Neural cell (in vitro differentiated cells): ENCODE measurements at regions not wholly inside any gene's neighbourhood (a gene's known extent, or its start where the extent isn't known, plus 50 kb on each side); places are given as distances from the start of the nearest gene placed in this dataset.

Experiments
- H2AFZ ChIP-seq: fragments of 200-600, 300-800 bp; sonication (generic), shearing (Covaris generic); 2 replicates; pipeline ENCODE4 v1.6.0; 2014; ENCODE audit warnings: low read depth, mild to moderate bottlenecking, antibody characterized with exemption, low read length, moderate library complexity
- H3F3A ChIP-seq: fragments of 200-600 bp; shearing (Covaris generic); 2 replicates; pipeline ENCODE4 v1.6.1; 2016; ENCODE audit warnings: mild to moderate bottlenecking, moderate library complexity, mixed read lengths, antibody characterized with exemption, low read length; ENCODE audit not compliant: insufficient read depth, poor library complexity, severe bottlenecking
- H3K27ac ChIP-seq: fragments of 200-600, 300-800 bp; sonication (generic), shearing (Covaris generic); 2 replicates; pipeline ENCODE4 v1.5.1; 2014; ENCODE audit warnings: mild to moderate bottlenecking, low read length, moderate library complexity
- H3K27me3 ChIP-seq: fragments of 300-800, 200-600 bp; sonication (generic), shearing (Covaris generic); 2 replicates; pipeline ENCODE4 v1.6.0; 2014; ENCODE audit warnings: mild to moderate bottlenecking, low read depth, low read length, moderate library complexity; ENCODE audit not compliant: insufficient read depth
- H3K36me3 ChIP-seq: fragments of 300-800, 200-600 bp; sonication (generic), shearing (Covaris generic); 2 replicates; pipeline ENCODE4 v1.5.1; 2014; ENCODE audit warnings: mild to moderate bottlenecking, antibody characterized with exemption, low read length, moderate library complexity; ENCODE audit not compliant: insufficient read depth
- H3K4me2 ChIP-seq: fragments of 300-800, 200-600 bp; sonication (generic), shearing (Covaris generic); 2 replicates; pipeline ENCODE4 v1.6.0; 2014; ENCODE audit warnings: mild to moderate bottlenecking, low read length
- H3K4me3 ChIP-seq: fragments of 300-800, 200-600 bp; sonication (generic), shearing (Covaris generic); 2 replicates; pipeline ENCODE4 v1.5.1; 2014; ENCODE audit warnings: mild to moderate bottlenecking, low read length, moderate library complexity
- H3K79me2 ChIP-seq: fragments of 200-600 bp; shearing (Covaris generic); replicated peaks from 2 replicates; pipeline ENCODE4 v1.6.0; 2014; ENCODE audit warnings: mild to moderate bottlenecking, low read length, moderate library complexity; ENCODE audit not compliant: insufficient read depth
- H3K9ac ChIP-seq: fragments of 300-800, 200-600 bp; sonication (generic), shearing (Covaris generic); 2 replicates; pipeline ENCODE4 v1.6.1; 2016; ENCODE audit warnings: mild to moderate bottlenecking, low read length, mixed read lengths
- H3K9me2 ChIP-seq: fragments of 200-600 bp; shearing (Covaris generic); 2 replicates; pipeline ENCODE4 v1.6.1; 2016; ENCODE audit warnings: mild to moderate bottlenecking, low read length, mixed read lengths; ENCODE audit not compliant: insufficient read depth
- H3K9me3 ChIP-seq: fragments of 200-600, 300-800 bp; sonication (generic), shearing (Covaris generic); 2 replicates; pipeline ENCODE4 v1.6.1; 2016; ENCODE audit warnings: mild to moderate bottlenecking, mixed run types, low read length, moderate library complexity, mixed read lengths
- H4K20me1 ChIP-seq: fragments of 200-600 bp; shearing (Covaris generic); 2 replicates; pipeline ENCODE4 v1.6.1; 2016; ENCODE audit warnings: mild to moderate bottlenecking, mixed run types; ENCODE audit not compliant: insufficient read depth
- EP300 ChIP-seq: fragments of 450-650 bp; conservative IDR thresholded peaks from 2 replicates; pipeline ENCODE4 v1.6.1; 2014; ENCODE audit warnings: antibody characterized with exemption, mild to moderate bottlenecking, moderate library complexity; ENCODE audit not compliant: poor library complexity, severe bottlenecking
- EZH2 ChIP-seq: fragments of 200-600, 300-800 bp; shearing (Covaris generic), sonication (generic); IDR thresholded peaks from 2 replicates; pipeline ENCODE4 v1.6.1; 2014; ENCODE audit warnings: antibody characterized with exemption, low read length, borderline replicate concordance, mild to moderate bottlenecking; ENCODE audit not compliant: insufficient read depth, poor library complexity, severe bottlenecking
- MXI1 ChIP-seq: fragments of 450-650 bp; conservative IDR thresholded peaks from 2 replicates; pipeline ENCODE4 v1.6.1; 2014; ENCODE audit warnings: antibody characterized with exemption, mild to moderate bottlenecking; ENCODE audit not compliant: poor library complexity, severe bottlenecking
- POLR2AphosphoS5 ChIP-seq: IDR thresholded peaks from 2 replicates; pipeline ENCODE4 v1.6.1; 2012
- RAD21 ChIP-seq: fragments of 450-650 bp; conservative IDR thresholded peaks from 2 replicates; pipeline ENCODE4 v1.6.1; 2014; ENCODE audit warnings: antibody characterized with exemption, mild to moderate bottlenecking, moderate library complexity
- REST ChIP-seq: IDR thresholded peaks from 2 replicates; pipeline ENCODE4 v1.6.1; 2012; ENCODE audit warnings: borderline replicate concordance
- SMC3 ChIP-seq: fragments of 450-650 bp; conservative IDR thresholded peaks from 2 replicates; pipeline ENCODE4 v1.6.1; 2014; ENCODE audit warnings: antibody characterized with exemption, mild to moderate bottlenecking, moderate library complexity; ENCODE audit not compliant: poor library complexity
- TAF1 ChIP-seq: IDR thresholded peaks from 2 replicates; pipeline ENCODE4 v1.6.1; 2012; ENCODE audit warnings: low read depth
- TF ChIP-seq, protein P1 (sequence below): fragments of 450-650 bp; IDR thresholded peaks from 2 replicates; pipeline ENCODE4 v1.5.1; 2014; ENCODE audit warnings: antibody characterized with exemption, mild to moderate bottlenecking, moderate library complexity; ENCODE audit not compliant: poor library complexity, severe bottlenecking

GRCh38 chr1:88472714-88473113, 211.4 kb upstream of the PKN2 start:
- no peaks in the 10 kb centered on the region for H3K79me2 ChIP-seq
- no peak overlapping the region for H3K27ac ChIP-seq
- H3K4me3 ChIP-seq, result no peak overlapping the region
- no peaks in the 10 kb centered on the region for H3K27me3 ChIP-seq
- TF ChIP-seq TAF1, result no peak
- TF ChIP-seq RAD21, result no peak
- TF ChIP-seq MXI1, result no peak
- TF ChIP-seq EP300, result no peak
- TF ChIP-seq POLR2AphosphoS5, result no peak
- no peak overlapping the region for H2AFZ ChIP-seq
- H3K36me3 ChIP-seq, result no peaks in the 10 kb centered on the region
- H3K9me3 ChIP-seq, result no peaks in the 10 kb centered on the region
- H3K4me2 ChIP-seq, result no peak overlapping the region
- H3K9ac ChIP-seq, result no peak overlapping the region
- no peaks in the 10 kb centered on the region for H4K20me1 ChIP-seq
- no peaks in the 10 kb centered on the region for H3F3A ChIP-seq
- H3K9me2 ChIP-seq, result no peaks in the 10 kb centered on the region

DNA sequence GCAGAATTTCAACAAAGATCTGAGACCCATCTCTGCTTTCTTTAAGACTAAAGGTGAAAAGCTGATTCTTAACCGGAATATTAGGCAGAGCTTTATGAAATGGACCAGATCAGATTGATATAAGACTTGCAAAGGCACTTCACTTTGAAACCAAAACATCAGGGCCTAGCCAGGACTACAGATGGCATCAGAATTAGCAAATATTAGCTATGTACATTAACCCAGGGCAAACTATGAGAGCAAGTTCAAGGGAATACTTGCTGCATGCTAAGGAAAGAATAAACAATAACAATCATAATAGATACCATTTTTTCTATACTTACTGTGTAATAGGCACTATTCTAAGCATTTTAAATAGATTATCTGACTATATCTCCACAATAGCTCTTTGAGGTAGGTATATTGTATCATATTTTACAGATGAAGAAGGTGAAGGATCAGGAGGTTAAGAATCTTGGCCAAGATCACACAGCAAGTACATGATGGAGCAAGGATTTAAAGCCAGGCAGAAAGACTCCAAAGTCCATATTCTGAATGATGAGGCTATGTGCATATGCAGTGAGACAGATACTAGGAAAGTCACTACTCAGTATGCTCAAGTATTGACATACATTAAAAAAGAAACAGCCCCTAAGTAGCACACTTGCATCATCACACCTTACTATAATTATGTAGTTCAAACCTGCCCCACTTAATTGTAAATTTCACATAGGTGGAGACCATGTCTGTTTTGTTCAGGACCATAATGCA, 209.3 kb upstream of the PKN2 start:
- H3K4me3 ChIP-seq, result no peak overlapping the region
- no peaks in the 10 kb centered on the region for H3K36me3 ChIP-seq
- H3K4me2 ChIP-seq, result no peak overlapping the region
- no peaks in the 10 kb centered on the region for H3K27me3 ChIP-seq
- H3K9ac ChIP-seq, result no peak overlapping the region
- H3K27ac ChIP-seq, result no peak overlapping the region
- no peak overlapping the region for H2AFZ ChIP-seq
- H3K79me2 ChIP-seq, result no peaks in the 10 kb centered on the region
- H4K20me1 ChIP-seq, result no peaks in the 10 kb centered on the region
- no peak for TF ChIP-seq EZH2
- TF ChIP-seq REST, result no peak
- no peak for TF ChIP-seq EP300
- no peak for TF ChIP-seq TAF1
- TF ChIP-seq MXI1, result no peak
- no peak for TF ChIP-seq SMC3
- H3K9me2 ChIP-seq, result no peaks in the 10 kb centered on the region
- H3F3A ChIP-seq, result no peaks in the 10 kb centered on the region
- H3K9me3 ChIP-seq, result no peaks in the 10 kb centered on the region

GRCh38 chr1:88484881-88485280, 199.2 kb upstream of the PKN2 start:
- H3K4me3 ChIP-seq, result no peak overlapping the region
- H3K27ac ChIP-seq, result no peak overlapping the region
- no peak overlapping the region for H3K4me2 ChIP-seq
- H3K9me2 ChIP-seq, result no peaks in the 10 kb centered on the region
- no peaks in the 10 kb centered on the region for H3K27me3 ChIP-seq
- H2AFZ ChIP-seq, result no peak overlapping the region
- no peak overlapping the region for H3K9ac ChIP-seq
- no peaks in the 10 kb centered on the region for H3K79me2 ChIP-seq
- no peaks in the 10 kb centered on the region for H3K36me3 ChIP-seq
- TF ChIP-seq MXI1, result no peak
- no peak for TF ChIP-seq EZH2
- TF ChIP-seq, protein P1, sequence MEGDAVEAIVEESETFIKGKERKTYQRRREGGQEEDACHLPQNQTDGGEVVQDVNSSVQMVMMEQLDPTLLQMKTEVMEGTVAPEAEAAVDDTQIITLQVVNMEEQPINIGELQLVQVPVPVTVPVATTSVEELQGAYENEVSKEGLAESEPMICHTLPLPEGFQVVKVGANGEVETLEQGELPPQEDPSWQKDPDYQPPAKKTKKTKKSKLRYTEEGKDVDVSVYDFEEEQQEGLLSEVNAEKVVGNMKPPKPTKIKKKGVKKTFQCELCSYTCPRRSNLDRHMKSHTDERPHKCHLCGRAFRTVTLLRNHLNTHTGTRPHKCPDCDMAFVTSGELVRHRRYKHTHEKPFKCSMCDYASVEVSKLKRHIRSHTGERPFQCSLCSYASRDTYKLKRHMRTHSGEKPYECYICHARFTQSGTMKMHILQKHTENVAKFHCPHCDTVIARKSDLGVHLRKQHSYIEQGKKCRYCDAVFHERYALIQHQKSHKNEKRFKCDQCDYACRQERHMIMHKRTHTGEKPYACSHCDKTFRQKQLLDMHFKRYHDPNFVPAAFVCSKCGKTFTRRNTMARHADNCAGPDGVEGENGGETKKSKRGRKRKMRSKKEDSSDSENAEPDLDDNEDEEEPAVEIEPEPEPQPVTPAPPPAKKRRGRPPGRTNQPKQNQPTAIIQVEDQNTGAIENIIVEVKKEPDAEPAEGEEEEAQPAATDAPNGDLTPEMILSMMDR, result no peak
- TF ChIP-seq SMC3, result no peak
- TF ChIP-seq POLR2AphosphoS5, result no peak
- no peak for TF ChIP-seq TAF1
- TF ChIP-seq EP300, result no peak
- TF ChIP-seq RAD21, result no peak
- no peak for TF ChIP-seq REST
- H4K20me1 ChIP-seq, result no peaks in the 10 kb centered on the region
- no peaks in the 10 kb centered on the region for H3F3A ChIP-seq
- no peaks in the 10 kb centered on the region for H3K9me3 ChIP-seq
